Esophagus muscularis mucosa (tissue), 3 donors: ENCODE measurements at regions not wholly inside any gene's neighbourhood (a gene's known extent, or its start where the extent isn't known, plus 50 kb on each side); places are given as distances from the start of the nearest gene placed in this dataset.

Source experiments
- EP300 ChIP-seq: sonication (generic); formaldehyde crosslinking; IDR thresholded peaks from one replicate; pipeline ENCODE4 v1.6.1; 2017; ENCODE audit warnings: antibody characterized with exemption
- TF ChIP-seq, protein P1 (sequence below), 3 experiments: fragments of 200-600 bp in 2 of 3; fragments of 450-650 bp in 1 of 3; sonication (generic) in 2 of 3; IDR thresholded peaks; one replicate each; pipeline ENCODE4 v1.5.1; 2017 to 2019; ENCODE audit warnings: antibody characterized with exemption in 3 of 3, mild to moderate bottlenecking in 2 of 3, moderate library complexity in 1 of 3

DNA sequence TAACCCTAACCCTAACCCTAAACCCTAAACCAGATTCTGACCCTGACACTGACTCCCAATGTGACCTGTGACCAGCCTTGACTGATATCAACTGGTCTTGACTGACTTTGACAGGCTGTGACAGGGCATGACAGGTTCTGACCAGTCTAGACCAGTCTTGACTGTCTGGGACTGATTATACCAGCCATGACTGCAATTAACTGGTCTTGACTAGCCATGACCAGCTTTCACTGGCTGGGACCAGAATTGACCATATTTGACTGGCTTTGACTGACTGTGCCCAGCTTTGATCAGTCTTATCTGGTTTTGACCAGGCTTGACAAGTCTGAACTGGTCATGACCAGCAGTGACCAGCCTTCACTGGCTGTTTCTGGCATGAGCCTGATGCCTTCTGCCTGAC, 95.5 kb downstream of the BMP15 start:
- TF ChIP-seq EP300: no peak
- TF ChIP-seq, protein P1, sequence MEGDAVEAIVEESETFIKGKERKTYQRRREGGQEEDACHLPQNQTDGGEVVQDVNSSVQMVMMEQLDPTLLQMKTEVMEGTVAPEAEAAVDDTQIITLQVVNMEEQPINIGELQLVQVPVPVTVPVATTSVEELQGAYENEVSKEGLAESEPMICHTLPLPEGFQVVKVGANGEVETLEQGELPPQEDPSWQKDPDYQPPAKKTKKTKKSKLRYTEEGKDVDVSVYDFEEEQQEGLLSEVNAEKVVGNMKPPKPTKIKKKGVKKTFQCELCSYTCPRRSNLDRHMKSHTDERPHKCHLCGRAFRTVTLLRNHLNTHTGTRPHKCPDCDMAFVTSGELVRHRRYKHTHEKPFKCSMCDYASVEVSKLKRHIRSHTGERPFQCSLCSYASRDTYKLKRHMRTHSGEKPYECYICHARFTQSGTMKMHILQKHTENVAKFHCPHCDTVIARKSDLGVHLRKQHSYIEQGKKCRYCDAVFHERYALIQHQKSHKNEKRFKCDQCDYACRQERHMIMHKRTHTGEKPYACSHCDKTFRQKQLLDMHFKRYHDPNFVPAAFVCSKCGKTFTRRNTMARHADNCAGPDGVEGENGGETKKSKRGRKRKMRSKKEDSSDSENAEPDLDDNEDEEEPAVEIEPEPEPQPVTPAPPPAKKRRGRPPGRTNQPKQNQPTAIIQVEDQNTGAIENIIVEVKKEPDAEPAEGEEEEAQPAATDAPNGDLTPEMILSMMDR (IDR thresholded peaks at IDR 0.05): no peak
